ENCODE measurements at regions not wholly inside any gene's neighbourhood (a gene's known extent, or its start where the extent isn't known, plus 50 kb on each side); places are given as distances from the start of the nearest gene placed in this dataset.

DNA sequence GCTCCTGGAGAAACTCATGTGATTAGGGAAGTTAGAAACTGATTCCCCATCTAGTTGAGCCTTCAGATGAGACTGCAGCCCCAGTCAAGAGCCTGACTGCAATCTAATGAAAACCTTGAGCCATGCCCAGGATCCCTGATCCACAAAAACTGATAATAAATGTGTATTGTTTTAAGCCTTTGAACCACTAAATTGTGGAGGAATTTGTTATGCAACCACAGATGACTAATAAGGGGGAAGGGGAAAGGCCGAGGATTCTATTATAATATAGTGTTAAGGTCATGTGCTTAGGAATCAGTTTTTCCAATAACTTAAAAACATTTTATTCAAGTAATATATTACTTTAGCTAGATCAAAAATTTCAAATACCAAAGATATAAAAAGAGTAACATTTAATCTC, 52.8 kb upstream of the USP25 start:
- Histone ChIP-seq H3K4me3 (ENCODE audit: low read length, poor library complexity, severe bottlenecking) (no peak overlapping the region), H3K9me3 (ENCODE audit: insufficient read depth, low read depth, low read length) (no peaks in the 10 kb centered on the region), H3K9ac (ENCODE audit: low read depth, low read length, poor library complexity, severe bottlenecking) (no peak overlapping the region), H3K4me2 (ENCODE audit: low read depth, low read length, poor library complexity, severe bottlenecking) (no peak overlapping the region), H4K20me1 (ENCODE audit: insufficient read depth, low read length, poor library complexity, severe bottlenecking) (no peaks in the 10 kb centered on the region), H3K27me3 (ENCODE audit: insufficient read depth, low read length, poor library complexity, severe bottlenecking) (no peaks in the 10 kb centered on the region), H3K36me3 (ENCODE audit: insufficient read depth, low read length) (no peaks in the 10 kb centered on the region), H2AFZ (ENCODE audit: low read length) (no peak overlapping the region), H3F3A (ENCODE audit: low read depth) (no peaks in the 10 kb centered on the region), H3K79me2 (ENCODE audit: insufficient read depth, low read length) (no peaks in the 10 kb centered on the region), H3K4me1 (ENCODE audit: insufficient read depth, low read length, poor library complexity, severe bottlenecking) (peaks cover under 1% of the 10 kb centered on the region), H3K9me2 (replicated peaks; ENCODE audit: low read depth, low read length) (no peaks in the 10 kb centered on the region)
- TF ChIP-seq, protein P1, sequence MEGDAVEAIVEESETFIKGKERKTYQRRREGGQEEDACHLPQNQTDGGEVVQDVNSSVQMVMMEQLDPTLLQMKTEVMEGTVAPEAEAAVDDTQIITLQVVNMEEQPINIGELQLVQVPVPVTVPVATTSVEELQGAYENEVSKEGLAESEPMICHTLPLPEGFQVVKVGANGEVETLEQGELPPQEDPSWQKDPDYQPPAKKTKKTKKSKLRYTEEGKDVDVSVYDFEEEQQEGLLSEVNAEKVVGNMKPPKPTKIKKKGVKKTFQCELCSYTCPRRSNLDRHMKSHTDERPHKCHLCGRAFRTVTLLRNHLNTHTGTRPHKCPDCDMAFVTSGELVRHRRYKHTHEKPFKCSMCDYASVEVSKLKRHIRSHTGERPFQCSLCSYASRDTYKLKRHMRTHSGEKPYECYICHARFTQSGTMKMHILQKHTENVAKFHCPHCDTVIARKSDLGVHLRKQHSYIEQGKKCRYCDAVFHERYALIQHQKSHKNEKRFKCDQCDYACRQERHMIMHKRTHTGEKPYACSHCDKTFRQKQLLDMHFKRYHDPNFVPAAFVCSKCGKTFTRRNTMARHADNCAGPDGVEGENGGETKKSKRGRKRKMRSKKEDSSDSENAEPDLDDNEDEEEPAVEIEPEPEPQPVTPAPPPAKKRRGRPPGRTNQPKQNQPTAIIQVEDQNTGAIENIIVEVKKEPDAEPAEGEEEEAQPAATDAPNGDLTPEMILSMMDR (conservative IDR thresholded peaks at IDR 0.05; ENCODE audit: low read length), result no peak
- TF ChIP-seq EZH2phosphoT487 (IDR thresholded peaks at IDR 0.05; ENCODE audit: borderline replicate concordance), result no peak

DNA sequence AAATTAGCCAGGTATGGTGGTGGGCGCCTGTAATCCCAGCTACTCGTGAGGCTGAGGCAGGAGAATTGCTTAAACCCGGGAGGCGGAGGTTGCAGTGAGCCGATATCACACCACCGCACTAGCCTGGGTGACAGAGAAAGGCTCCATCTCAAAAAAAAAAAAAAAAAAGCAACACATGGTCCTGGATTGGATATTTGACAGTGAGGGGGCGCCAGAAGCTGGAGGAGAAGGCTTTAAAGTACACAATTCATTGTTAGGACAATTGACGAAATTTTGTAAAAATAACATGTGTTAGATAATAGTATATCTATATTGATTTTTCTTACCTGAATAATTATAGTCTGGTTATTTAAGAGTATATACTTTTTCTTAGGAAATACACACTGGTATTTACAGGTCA, 50.2 kb upstream of the USP25 start:
- Histone ChIP-seq H4K20me1 (ENCODE audit: insufficient read depth, low read length, poor library complexity, severe bottlenecking) (no peaks in the 10 kb centered on the region), H3K36me3 (ENCODE audit: insufficient read depth, low read length) (no peaks in the 10 kb centered on the region), H3K9me2 (replicated peaks; ENCODE audit: low read depth, low read length) (no peaks in the 10 kb centered on the region), H3K27me3 (ENCODE audit: insufficient read depth, low read length, poor library complexity, severe bottlenecking) (peaks cover 2% of the 10 kb centered on the region), H3K4me1 (ENCODE audit: insufficient read depth, low read length, poor library complexity, severe bottlenecking) (peaks cover 8% of the 10 kb centered on the region), H3K9ac (ENCODE audit: low read depth, low read length, poor library complexity, severe bottlenecking) (no peak overlapping the region), H3K9me3 (ENCODE audit: insufficient read depth, low read depth, low read length) (no peaks in the 10 kb centered on the region), H3F3A (ENCODE audit: low read depth) (no peaks in the 10 kb centered on the region), H3K4me3 (ENCODE audit: low read length, poor library complexity, severe bottlenecking) (no peak overlapping the region), H2AFZ (ENCODE audit: low read length) (no peak overlapping the region), H3K4me2 (ENCODE audit: low read depth, low read length, poor library complexity, severe bottlenecking) (no peak overlapping the region), H3K79me2 (ENCODE audit: insufficient read depth, low read length) (no peaks in the 10 kb centered on the region)
- TF ChIP-seq, protein P1 (conservative IDR thresholded peaks at IDR 0.05; ENCODE audit: low read length), result peak; percentile 38
- no peak for TF ChIP-seq EZH2phosphoT487 (IDR thresholded peaks at IDR 0.05; ENCODE audit: borderline replicate concordance)
